Activated CD4-positive, CD25-positive, alpha-beta regulatory T cell treated with anti-CD3 and anti-CD28 coated beads, Interleukin-2, amount 50 U/mL, for 72 hours (primary cell): ENCODE measurements at regions not wholly inside any gene's neighbourhood (a gene's known extent, or its start where the extent isn't known, plus 50 kb on each side); places are given as distances from the start of the nearest gene placed in this dataset.
"Not testable (repeated sequence)": the region's sequence is repeated elsewhere in the genome, so short reads cannot be mapped to it uniquely, and the experiment has no call there.

Source experiments
- DNase-seq: peaks from one replicate; pipeline ENCODE4 v3.0.0; 2021

DNA sequence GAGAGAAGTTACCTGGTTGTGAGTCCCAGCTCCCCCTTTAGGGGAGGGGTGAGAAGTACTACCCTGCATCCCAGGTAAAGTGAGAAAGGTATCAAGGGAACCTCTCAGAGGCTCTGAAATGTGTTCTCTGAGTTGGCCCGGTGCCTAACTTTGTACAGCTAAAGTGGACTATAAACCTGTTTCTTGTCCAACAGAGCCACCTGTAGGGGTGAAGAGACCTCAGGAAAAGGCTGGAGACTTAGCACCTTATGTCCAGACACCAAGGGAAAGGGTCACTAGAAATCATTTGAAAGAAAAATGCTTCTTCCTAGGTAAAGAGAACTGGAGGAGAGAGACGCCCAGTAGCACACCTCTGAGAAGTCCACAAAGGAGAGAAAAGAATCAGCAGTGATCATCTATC is 108.3 kb upstream of the KIF2A start:
- DNase-seq = no peak

DNA sequence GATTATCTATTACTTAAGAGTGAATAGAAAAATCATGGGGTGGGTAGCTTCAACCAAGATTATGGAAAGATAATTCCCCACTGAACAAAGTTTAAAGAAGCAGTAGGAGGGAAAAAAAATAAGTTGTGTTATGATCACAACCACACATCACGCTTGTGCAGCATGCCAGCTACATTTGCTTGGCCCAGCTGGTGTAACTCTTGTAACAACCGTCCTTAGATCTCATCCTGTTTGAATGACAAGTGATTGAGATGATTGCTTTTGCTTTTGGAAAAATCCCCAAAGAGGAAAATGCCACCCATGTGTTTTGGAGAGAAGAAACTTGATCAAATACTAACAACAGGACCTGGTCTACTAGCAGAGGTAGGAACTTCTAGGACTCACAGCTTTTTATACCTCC is 107.6 kb upstream of the KIF2A start:
- no peak for DNase-seq

DNA sequence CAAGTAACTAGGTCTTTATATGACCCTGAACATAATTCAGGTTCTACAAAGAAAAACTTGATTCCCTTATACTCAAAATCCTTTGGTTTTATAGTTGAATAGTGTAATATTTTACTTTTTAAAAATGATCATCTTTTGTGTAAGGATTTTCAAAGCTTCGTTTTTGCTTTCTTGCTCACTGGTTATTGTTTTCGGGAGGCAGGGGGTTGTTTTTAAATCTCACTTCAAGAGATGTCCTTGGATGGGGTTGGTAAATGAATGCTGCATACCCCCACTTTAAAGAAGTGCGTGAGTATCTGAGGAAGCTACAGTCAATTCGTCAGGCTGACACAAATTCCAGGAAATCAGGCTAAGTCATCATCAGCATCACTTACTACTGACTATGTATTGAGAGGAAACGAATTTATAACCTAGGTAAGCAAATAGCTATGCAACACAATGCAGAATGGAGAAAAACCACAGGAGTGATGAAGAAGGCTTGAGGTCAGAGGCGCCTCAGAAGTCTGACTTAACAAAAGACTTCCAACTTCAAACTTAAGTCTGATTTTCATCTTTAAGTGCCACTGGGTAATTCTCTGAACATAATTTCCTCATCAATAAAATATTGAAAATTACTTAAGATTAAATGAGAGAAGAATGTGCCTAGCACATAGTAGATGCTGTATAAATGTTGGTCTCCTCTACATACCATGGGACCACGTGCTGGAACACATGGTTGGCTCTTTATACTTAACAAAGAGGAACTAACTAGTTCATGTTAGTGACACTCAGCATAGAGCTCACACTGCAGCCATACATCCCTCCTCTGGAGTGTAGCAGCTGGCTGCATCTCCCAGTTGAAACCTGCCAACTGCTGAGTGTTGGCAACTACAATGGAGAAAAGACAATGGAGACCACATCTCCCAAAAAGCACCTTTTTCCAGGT is 106.0 kb upstream of the KIF2A start:
- no peak for DNase-seq

DNA sequence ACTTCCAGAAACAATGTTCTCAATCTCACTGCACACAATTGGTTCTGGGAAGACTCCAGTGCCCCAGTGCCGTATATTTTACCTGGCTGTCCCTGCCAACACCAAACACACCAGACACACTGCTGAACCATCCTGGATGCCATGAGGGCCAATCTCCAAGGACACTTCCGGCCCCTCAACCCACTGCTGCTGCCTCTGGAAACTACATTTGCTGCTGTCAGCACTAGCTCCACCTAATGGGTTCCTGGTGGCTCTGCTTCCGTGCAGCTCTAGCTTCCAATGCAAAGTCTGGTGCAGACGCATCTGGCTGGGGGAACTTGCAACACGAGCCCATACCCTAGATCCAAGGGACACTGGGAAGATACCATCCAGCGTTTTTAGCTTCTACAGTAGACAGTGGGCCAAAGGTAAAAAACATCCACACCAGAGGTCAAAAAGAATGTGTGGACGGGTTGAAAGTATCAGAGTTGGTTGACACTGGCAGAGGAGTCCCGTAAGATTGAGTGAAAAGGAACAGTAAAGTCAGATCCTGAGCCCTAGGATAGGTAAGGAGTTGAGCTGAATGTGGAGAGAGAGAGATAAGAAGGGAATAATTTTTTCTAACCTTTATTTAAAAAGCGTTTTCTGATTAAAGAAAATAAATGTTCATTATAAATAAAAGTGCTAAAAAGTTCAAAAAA is 99.7 kb upstream of the KIF2A start:
- DNase-seq = no peak

DNA sequence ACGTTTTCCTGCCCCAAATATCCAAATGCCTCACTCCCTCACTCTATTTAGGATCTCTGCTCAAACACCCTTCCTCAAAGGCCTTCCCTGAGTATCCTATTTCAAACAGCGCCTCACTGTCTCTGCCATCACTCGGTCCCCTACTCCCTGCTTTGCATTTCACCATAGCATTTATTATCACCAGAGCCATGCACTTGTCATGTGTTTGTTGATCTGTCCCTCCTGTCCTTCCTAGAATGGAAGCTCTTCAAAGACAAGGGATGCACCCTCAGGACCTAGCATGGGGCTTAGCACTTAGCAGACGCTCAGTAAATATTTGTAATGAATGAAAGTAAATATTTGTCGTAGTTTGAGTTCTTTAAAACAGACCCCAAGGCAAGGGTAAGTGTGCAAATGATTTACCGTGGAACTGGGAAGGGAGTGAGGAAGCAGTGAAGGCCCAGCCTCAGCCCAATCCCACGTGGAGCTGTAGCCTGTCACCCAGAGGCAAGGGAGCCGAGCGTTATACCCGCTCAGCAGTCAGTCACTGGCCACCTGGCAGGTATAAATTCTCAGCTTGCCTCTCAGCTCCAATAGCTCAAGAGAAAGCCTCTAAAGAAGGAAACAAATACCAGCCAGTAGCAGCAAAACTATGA is 97.7 kb upstream of the KIF2A start:
- no peak for DNase-seq

DNA sequence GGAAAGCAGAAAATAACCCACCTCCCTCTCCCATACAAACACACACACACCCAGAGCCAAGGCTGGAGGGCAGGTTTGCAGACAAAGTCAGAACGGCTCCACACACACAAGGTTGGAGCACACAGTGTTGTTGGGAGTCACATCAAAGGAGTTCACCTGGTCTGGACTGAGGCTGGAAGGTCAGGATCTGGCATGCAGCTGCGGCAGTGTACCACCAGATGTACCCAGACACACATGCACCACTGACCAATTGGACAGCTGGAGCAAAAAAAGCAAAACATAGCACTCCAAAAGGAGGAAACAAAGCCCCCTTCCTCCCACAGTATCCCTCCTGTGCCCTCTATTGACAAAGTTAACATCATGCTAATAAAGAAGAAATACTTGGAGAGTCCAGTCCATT is 94.6 kb upstream of the KIF2A start:
- DNase-seq = no peak

DNA sequence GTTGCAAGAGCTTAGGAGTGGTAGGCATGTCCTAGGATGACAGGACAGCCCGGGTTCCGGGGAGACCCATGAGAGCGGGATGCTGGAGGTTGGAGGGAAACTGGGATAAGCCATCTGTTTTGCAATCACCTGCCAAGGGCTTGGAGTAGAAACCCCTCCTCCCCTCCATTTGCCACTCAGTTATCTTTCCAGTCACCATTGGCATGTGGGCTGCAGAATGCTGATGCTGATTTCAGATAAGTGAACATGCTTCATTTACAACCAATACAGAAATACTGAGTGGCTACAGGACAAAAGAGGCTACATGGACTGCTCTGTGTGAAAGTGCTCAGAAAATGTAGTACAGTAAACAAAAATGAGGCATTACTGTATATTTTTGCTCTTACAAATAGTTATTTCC is 93.4 kb upstream of the KIF2A start:
- no peak for DNase-seq

DNA sequence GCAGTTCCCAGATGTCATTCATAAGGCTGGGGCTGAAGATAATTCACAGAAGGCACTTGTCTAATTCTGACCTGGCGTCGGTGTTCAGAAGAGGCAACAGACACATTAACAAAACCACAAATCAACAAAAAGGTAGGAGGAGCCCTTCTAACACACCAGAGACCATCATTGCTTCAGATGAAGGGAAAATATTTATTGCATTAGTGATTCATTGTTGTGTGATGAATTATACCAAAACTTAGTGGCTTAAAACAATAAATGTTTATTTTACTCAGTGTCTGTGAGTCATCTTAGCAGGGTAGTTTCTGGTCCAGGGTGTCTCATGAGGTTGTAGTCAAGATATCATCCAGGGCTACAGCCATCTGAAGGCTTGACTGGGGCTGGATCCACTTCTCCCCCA is 91.3 kb upstream of the KIF2A start:
- no peak for DNase-seq

DNA sequence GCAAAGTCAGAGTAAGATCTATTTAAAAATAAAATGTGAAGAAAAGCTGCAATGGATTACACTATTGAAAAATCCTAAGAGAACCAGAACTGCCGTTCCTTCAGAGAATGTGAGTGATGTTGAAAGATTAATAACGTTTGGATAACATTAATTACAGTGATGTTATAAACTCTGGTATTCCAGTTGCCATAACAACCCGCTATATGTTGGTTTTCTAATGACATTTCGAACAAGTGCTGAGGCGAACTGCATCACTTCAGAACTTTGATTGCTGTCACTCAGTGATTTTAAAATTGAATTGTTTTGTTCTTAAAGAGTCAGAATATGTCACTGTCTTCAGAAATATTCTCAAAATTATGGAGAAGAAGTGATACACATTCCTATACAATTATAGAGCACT is 89.4 kb upstream of the KIF2A start:
- DNase-seq = not testable (repeated sequence)

DNA sequence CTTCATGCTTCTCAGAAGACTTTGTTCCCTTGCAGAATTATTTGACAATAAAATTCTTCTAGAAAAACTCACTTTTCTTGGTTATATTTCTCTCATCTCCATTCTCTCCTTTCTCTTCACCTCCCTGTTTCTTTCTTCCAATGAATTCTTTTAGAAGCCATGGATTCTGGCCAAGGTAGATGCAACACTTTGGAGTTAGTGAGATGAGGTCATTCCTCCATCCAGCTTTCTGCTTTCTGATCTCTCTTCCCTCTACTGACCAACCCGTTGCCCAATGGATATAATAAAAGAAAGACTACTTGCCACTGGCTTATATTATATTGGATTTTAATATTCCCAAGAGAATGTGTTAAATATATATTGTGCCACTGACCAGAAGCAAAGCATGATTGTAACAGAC is 88.9 kb upstream of the KIF2A start:
- DNase-seq = not testable (repeated sequence)

DNA sequence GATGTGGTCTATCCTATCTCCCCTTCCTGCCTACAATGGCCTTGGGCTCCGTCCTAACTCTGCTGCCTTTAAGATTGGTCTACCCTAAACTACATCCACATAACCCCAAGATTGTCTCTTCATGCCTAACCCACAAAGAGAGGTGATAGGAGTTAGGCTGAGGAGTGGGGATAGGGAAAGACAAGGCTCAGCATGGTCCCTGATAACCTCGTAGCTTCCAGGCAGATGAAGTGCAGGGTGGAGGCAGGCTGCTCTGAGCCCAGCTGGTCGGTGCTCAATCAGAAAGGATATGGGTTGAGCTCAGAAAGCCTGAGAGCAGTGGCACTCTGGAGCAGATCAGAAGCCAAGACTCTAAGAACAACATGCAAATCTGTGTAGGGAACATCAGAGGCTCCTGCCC is 87.1 kb upstream of the KIF2A start:
- not testable (repeated sequence) for DNase-seq

DNA sequence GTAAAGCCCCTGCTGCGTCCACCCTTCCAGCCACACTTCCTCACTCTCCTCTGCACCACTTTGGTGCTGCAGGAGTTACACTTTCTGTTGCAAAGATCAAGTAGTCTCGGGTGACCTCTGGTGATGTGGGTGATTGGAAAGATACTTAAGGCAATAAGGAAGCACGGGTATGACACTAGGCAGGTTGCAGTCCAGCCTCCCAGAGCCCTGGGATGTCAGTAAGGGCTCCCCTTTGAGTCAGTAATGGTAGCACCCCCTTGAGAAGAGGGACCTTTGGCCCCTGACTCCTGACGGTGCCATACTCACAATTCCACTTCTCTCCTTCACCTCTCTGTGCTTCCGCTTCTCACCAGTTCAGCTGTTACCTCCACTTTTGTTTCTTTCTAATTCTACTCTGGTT is 84.1 kb upstream of the KIF2A start:
- DNase-seq = not testable (repeated sequence)

DNA sequence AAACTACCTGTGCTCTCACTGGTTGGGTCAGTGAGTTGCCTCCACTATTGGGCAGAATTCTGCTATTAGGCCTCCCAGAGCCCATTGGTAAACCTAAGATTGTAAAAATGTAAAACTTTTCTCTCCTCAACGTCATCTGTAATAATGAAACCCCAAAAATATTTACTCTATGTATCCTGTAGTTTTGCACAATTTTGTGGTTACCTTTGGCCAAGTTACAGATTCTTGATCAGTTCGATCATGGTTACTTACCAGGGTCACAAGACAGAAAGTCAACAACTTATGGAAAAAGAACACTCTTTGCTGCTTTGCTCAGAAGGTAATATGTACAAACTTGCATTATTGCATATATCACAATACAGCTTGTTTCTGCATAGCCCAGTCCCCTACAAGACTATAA is 83.7 kb upstream of the KIF2A start:
- not testable (repeated sequence) for DNase-seq

DNA sequence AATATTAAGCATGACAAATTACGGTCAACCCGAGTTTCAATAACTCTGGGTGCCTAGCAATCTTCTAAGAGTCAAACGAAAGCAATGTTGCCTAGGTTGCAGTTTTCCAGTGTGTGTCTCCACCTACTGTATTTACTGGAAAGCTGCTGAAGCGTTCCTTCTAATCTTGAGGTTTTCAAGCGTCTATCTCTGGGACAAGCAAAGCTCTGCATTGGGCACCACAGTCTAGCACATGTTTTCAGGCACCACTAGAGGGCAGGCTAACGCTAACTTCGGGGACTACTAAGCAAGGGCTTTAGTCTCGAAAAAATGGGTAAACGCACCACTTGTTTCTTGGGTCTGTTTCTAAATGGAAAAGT is 82.7 kb upstream of the KIF2A start:
- peak; percentile 66 for DNase-seq

DNA sequence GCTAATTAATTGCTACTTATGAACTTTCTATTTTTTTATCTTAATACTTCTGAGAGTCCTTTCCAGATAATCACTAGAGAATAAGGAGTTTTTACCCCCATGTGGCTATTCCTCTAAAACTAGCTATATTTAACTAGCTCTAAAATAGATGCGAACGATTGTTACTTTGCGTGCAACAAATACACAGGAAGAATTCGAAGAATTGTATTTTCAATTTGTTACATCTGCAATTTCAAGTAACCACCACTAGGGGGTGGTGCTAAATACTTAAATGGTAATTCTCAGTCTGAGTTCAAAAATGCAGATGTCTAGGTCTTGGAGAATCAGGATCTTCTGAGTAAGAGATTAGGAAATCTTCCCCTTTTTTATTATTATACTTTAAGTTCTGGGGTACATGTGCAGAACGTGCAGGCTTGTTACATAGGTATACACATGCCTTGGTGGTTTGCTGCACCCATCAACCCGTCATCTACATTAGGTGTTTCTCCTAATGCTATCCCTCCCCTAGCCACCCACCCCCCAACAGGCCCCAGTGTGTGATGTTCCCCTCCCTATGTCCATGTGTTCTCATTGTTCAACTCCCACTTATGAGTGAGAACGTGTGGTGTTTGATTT is 80.9 kb upstream of the KIF2A start:
- DNase-seq = not testable (repeated sequence)

DNA sequence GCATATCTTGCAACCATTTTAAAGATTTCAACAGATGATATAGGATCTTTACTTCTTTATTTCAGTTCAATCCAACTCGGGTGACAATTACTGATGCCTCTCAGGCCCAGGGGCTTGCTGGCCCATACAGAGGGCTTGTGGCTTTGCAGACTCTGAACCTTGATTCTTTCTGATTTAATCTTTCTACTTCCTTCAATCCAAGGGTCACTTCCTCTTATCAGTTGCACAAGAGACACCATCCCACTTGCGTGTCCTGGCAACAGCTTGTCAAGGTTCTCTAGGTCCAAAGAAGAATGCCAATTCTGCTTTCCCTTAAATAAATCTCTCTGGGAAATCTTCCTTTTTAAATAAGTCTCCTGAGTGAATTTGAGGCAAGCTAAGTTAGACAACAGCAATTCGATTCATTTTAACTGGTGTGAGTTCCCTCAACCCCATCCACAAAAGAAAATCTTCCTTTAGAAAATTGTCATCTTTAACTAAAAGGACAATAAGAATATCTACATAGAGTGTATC is 75.1 kb upstream of the KIF2A start:
- DNase-seq = not testable (repeated sequence)

DNA sequence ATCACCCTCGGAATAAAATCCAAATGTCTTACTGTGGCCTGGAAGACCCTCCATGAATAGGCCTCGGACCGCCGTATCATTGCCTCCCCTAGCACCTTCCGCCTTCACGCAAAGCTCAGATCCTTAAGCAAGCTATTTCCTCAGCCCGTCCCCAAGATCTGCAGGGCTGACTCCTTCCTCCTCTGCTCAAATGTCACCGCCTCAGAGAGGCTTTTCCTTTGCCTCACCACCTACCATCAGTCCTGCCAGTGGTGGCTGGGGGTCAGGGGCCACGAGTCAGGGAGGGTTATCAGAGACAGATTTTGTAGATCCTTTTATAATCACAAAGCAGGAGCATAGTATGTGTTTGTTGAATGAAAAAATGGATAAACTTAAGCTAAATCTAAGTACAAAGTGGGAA is 74.4 kb upstream of the KIF2A start:
- DNase-seq = no peak

DNA sequence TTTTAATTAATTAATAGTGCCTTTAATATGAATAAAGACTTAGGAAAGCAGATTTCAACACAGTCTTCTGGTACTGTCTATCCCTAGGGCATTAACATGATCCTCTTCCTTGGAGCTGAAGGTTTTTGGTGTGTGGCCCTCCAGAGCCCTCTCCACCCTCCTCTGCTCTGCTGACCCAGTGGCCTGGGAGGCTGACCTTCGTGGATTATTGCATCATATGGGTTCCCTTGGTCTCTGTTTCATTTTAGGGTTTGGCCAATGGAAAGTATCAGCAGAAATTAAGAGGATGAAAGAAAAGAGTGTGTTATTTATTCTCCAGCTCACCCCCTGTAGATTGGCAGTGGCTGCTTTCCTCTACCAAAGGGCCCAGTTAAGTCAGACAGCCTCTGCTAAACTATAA is 73.8 kb upstream of the KIF2A start:
- DNase-seq = not testable (repeated sequence)

DNA sequence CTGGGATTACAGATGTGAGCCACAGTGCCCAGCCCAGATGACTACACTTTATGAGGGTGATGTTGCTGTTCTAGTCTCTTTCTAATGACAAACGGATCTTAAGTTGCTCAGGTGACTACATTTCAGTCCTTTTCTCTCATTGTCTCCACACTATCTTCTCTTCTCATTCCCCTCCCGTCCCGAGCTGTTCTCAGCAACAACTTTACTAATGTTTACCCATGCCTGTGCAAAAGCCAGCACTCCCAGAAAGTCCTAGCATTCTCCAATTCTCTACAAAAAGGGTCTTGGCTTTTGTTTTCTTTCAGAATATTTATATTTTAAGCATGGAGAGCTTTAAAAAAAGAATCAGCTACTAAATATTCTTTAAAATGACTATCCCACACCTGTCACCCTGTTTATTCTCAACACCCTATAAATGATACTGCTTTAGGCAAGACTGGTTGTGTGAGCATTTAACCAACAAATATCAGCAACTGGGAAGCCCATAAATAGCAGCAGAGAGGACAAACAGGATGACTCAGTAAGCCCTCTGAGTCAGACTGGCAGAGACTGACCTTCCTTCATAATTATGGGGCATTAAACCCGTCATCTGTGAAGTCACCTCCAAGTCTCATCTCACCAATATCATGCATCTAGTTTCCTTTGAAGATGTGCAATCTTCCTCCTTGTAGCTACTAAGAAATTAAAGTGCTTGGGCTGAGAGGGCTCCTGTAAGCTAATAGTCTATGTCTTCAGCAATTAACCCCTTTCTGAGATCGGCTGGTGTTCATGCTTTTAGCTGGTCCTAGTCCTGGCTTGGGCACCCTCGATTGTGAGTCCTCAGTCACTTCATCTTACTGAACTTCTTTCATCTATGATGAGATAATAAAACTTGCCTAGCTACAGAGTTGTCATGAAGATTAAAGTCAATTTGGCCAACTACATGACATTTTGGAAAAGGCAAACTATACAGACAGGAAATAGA is 72.6 kb upstream of the KIF2A start:
- not testable (repeated sequence) for DNase-seq

DNA sequence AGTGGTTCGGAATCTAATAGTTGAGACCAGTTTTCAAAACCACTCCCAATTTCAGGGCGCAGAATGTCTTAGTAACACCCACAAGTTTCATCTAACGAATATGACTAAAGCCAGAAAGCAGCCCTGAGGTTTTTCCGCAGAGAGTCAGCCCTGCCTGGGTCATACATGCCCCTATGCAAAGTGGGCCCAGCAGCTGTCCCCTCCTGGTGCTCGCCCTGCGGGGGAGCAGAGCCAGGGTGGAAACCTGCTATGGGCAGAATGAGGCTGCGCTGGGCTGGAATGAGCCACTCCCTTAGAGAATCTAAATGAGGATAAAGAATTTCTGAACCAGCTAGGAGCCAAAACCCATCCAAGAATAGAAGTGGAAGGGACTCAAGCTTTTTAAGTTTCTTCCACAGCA is 69.4 kb upstream of the KIF2A start:
- not testable (repeated sequence) for DNase-seq

DNA sequence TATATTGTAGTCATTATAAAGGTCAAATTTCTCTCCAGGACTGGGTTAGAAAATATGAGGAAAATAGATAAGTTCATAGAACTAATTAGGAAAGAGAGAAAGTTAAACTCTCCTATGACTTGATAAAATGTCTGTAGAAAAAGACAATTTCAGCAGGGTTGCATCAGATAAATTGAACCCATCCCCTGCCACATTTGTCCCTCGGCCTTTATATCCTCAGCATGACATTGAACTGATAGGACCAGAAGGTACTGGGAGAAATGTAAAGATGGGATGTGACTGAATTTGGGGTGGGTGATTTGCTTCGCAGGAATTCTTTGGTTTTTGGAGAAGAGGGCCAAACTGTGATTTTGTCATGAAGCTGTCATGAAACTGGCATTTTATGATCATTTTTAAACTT is 68.1 kb upstream of the KIF2A start:
- not testable (repeated sequence) for DNase-seq

DNA sequence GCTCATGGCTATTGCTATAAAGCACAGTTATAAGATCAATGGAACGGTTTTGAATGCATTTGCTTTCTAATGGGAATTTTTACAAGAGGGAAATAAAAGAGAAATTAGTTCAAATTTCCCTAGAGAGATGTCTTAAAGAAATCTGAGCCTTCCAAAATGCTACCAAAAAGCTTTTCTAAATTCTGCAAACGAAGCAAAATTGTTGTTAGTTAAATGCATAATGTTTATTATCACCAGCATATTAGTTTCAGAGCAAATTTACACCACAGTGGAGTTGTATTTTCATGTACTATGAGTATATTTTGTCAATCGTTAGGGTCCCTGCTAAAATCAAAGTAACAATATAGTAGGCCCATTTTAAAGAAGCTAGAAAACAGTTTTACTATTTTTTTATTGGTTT is 67.4 kb upstream of the KIF2A start:
- DNase-seq = not testable (repeated sequence)
